ENCODE measurements at regions not wholly inside any gene's neighbourhood (a gene's known extent, or its start where the extent isn't known, plus 50 kb on each side); places are given as distances from the start of the nearest gene placed in this dataset.

- Histone ChIP-seq H3K4me1 (ENCODE audit: insufficient read depth, low read length) (no peaks in the 10 kb centered on the region; the same call in 1 of the 2 replicates), H3K23me2 (ENCODE audit: insufficient read length, low read depth, low read length, poor library complexity, severe bottlenecking) (no peaks in the 10 kb centered on the region), H3K79me2 (ENCODE audit: insufficient read depth, low read length) (no peaks in the 10 kb centered on the region), H3K27me3 (ENCODE audit: insufficient read depth, low read length) (no peaks in the 10 kb centered on the region), H4K5ac (ENCODE audit: insufficient read length, low read depth, low read length) (no peak overlapping the region), H2BK5ac (ENCODE audit: insufficient read length, low read length) (no peak overlapping the region), H3K9ac (ENCODE audit: extremely low read depth, insufficient read length, low read length) (no peak overlapping the region), H3K4me2 (ENCODE audit: insufficient read depth, insufficient read length, low read length) (no peak overlapping the region), H4K8ac (replicated peaks; ENCODE audit: insufficient read length, low read depth, low read length) (no peak overlapping the region), H3K27ac (ENCODE audit: insufficient read length, low read depth, low read length) (no peak overlapping the region), H2BK15ac (ENCODE audit: low read depth, low read length) (no peak overlapping the region), H2AFZ (ENCODE audit: low read length) (no peak overlapping the region), H2AK5ac (ENCODE audit: insufficient read length, low read length) (no peak overlapping the region), H3K23ac (ENCODE audit: insufficient read length, low read depth, low read length) (no peak overlapping the region), H4K91ac (ENCODE audit: insufficient read length, low read depth, low read length) (no peak overlapping the region), H3K9me3 (ENCODE audit: control insufficient read depth, low read depth, low read length) (no peaks in the 10 kb centered on the region), H2BK12ac (ENCODE audit: insufficient read length, low read depth, low read length) (no peak overlapping the region), H3T11ph (ENCODE audit: low read length) (no peak overlapping the region), H3K18ac (ENCODE audit: insufficient read length, low read depth, low read length) (no peak overlapping the region), H3K4ac (ENCODE audit: low read depth, low read length) (no peak overlapping the region), H3K79me1 (ENCODE audit: insufficient read depth, low read depth, low read length, poor library complexity, severe bottlenecking) (no peaks in the 10 kb centered on the region), H3K56ac (ENCODE audit: insufficient read length, low read depth, low read length) (no peak overlapping the region), H2BK20ac (ENCODE audit: low read depth, low read length, poor library complexity, severe bottlenecking) (no peak overlapping the region), H3K14ac (ENCODE audit: insufficient read depth, low read length) (no peak overlapping the region), H4K20me1 (ENCODE audit: control insufficient read depth, insufficient read depth, insufficient read length) (no peaks in the 10 kb centered on the region), H2BK120ac (ENCODE audit: low read depth, low read length, poor library complexity, severe bottlenecking) (no peak overlapping the region)
- Mint-ChIP-seq H3K27ac (peak overlapping the region in 1 of 3 experiments; percentile 3; a peak in 1 of 7 replicates), H3K9me3 (peaks cover 0 to 3% of the 10 kb centered on the region in 2 experiments; a peak in 1 of 5 replicates), H3K4me3 (no peak overlapping the region), H3K4me1 (peaks cover 13 to 18% of the 10 kb centered on the region in 2 experiments), H3K36me3 (ENCODE audit: insufficient read depth in 1 of 3, low read depth in 3 of 3) (no peaks in the 10 kb centered on the region), H3K27me3 (ENCODE audit: low read depth) (no peaks in the 10 kb centered on the region)
- 100% methylated on average over 1 of the region's 1 CpG for WGBS (ENCODE audit: extremely low coverage, insufficient read length, low lambda C conversion rate)
- no peak for DNase-seq
- no peak for TF ChIP-seq CTCF (conservative IDR thresholded peaks at IDR 0.05)
Measured at GRCh38 chr7:34567906-34568305, 90.1 kb upstream of the NPSR1 start.

Measured in H9 (cell line).